GM18507 (cell line): ENCODE measurements at regions not wholly inside any gene's neighbourhood (a gene's known extent, or its start where the extent isn't known, plus 50 kb on each side); places are given as distances from the start of the nearest gene placed in this dataset.
"Not testable (repeated sequence)": the region's sequence is repeated elsewhere in the genome, so short reads cannot be mapped to it uniquely, and the experiment has no call there.

Source experiments
- DNase-seq: peaks from one replicate; pipeline ENCODE4 v3.0.0; 2011; ENCODE audit warnings: low read depth; ENCODE audit not compliant: insufficient read length; ENCODE audit errors: extremely low spot score
- FAIRE-seq: peaks from 2 replicates; lab custom pipeline; 2011; peaks lifted over from hg19 to GRCh38; lab: Jason Lieb, UNC

DNA sequence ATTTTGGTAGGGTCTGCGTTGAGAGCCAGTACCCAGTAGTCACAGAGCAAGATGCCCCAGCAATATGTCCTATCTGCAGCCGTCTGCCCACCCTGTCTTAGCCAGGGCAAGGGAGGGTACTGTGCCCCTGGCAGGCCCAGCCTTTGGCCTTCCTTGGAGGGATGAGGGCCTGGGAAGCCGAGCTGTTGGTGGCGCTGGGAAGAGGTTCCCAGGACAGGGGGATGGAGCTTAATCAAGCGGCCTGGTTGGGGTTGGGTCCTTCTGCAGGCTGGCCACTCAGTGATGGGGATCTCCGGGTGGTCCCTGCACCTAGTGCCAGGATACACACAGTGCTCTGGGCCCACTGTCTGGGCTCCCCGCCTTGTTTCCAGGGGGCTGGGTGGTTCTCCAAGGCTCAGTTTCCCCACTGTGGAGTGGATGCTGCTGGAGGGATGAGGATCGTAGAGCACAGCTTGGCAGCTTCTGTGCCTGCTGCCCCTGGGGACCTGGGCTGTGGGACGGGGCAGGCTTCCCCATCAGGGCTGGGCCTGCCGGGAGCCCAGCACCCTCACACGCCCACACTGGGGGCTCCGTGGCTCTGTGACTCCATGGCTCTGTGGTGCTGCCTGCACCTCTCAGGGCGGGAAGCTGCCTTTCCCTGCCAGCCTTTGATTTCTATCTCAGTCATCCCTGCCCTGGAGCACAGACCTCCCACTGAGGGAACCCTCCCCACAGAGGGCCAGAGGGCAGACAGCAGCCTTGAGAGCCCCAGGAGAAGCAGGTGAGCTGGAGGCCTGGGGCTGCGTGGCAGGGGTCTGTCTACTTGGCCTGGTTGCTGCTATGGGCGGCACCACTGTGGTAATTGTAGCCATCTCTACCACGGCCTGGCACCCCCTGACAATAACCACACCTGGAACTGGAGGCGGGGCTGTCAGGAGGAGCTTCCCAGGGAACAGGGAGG is 357.0 kb downstream of the TMEM121 start:
- DNase-seq: no peak
- no peak for FAIRE-seq

- not testable (repeated sequence) for FAIRE-seq, DNase-seq
These were observed 357.9 kb downstream of the TMEM121 start for GRCh38 chr14:105884192-105884807.

GRCh38 chr14:105884808-105885281 is 358.5 kb downstream of the TMEM121 start:
- DNase-seq: no peak
- FAIRE-seq: no peak

DNA sequence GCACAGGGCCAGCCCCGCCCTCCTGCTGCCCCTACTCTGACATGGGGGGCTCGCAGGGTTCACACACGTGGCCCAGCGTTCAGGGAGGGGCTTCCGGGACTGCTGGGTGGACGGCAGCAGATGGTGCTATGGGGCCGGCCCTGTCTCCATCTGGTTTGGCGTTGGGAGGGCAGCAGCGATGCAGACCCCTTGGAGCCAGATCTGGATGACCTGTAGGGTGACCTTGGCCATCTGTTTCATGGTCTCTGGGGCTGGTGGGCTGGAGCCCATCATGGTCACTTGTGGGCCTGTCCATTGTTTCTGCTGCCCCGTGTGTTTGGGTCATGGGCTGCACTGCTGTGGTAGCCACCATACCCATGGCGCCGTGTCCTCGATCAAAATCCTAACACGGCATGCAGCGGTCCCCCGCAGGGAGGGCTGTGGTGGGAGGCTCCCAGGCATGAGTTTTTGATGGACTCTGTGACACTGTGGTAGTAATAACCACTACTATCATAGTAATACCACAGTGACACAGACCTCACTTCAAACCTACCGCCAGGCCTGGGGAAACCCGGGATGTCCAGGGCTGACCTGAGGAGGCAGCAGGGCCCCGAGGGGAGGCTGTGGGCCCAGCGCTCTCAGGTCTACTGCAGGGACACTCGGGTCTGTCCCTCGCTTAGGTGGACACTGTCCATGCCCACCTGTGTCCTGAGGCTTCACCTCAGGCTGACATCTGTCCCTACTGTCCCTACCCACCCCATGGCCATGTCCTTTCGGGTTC is 359.4 kb downstream of the TMEM121 start:
- FAIRE-seq: no peak
- no peak for DNase-seq

DNA sequence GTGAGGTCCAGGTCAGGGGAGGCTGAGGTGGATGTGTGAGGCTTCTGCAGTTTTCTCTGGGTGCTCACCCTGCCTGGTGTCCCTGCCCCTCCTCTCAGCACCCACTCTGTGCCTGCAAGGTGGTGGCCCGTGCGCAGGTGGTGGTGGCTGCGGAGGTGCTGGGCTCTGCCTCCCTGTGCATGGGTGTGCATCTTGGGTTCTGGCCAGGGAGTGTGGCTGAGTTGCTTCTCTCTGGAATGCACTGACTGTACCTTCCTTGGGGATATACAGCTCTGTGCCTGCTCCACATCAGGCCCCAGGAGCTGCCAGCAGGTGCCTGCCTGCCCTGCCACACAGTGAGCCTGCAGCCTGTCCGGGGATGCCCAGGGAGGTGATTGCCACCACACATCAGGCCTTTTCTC is 360.4 kb downstream of the TMEM121 start:
- not testable (repeated sequence) for FAIRE-seq, DNase-seq

GRCh38 chr14:105887692-105888091 is 361.3 kb downstream of the TMEM121 start:
- no peak for DNase-seq
- no peak for FAIRE-seq

DNA sequence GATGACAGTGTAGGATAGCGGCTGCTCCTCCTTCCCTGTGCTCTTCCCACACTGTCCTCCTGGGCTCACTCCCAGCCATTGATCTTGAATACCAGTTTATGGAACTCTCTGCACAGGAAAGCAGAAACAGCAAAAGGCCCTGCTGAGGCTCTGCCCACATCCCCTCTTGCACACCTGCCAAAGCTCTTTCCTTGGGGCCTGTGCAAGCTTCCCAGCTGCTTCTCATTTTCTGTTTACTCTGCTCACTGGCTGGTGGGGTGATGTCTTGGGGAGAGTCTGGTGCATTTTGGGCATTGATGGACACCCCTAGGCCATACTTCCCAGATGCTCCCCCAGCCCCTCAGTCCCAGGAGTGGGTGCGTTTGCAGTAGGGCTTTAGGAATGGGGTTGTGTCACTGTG is 361.8 kb downstream of the TMEM121 start:
- DNase-seq (no peak), FAIRE-seq (no peak)

DNA sequence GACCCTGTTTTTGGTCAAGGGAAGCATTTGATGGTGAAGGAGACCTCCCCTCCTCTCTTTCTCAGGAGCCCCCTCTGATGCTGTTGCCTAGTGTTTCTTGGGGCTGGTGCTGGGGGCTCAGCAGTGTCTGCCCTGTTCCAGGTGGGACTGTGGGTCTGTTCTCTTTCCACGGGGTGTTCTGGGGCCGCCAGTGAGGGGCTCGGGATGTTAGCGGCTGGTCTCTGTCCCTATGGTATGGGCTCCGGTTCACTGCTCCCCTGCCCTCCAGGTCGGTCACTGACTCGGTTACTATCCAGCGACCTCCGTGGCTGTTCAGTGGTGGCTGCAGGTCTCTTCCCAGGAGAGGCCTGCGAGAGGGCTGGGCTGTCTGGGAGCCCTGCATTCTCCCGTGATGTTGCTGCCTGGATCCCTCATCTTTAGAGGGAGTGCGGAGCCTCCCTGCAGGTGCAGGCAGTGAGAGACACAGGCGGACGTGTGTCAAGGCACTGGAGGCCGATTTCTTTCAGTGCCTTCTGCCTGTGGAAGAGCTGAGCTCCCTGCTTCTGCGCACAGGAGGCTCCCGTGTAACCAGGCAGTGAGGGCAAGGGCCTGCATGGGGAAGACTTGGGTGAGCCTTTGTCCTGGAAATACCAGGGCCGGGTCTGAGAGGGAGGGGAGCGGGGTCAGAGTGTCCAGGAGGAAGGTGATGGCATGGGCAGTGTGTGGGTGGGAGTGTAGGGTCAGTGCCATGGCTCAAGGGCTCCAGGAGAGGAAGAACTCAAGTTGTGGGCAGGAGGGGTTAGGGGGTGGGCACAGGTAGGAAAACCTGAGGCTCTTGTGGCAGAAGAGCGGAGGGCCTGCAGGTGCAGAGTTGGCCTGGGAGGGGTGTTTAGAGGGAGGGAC is 362.6 kb downstream of the TMEM121 start:
- no peak for FAIRE-seq

GRCh38 chr14:105889666-105890473 is 363.5 kb downstream of the TMEM121 start:
- FAIRE-seq: no peak
- no peak for DNase-seq

More for the DNA sequence above, 362.6 kb downstream of the TMEM121 start:
- no peak for DNase-seq

DNA sequence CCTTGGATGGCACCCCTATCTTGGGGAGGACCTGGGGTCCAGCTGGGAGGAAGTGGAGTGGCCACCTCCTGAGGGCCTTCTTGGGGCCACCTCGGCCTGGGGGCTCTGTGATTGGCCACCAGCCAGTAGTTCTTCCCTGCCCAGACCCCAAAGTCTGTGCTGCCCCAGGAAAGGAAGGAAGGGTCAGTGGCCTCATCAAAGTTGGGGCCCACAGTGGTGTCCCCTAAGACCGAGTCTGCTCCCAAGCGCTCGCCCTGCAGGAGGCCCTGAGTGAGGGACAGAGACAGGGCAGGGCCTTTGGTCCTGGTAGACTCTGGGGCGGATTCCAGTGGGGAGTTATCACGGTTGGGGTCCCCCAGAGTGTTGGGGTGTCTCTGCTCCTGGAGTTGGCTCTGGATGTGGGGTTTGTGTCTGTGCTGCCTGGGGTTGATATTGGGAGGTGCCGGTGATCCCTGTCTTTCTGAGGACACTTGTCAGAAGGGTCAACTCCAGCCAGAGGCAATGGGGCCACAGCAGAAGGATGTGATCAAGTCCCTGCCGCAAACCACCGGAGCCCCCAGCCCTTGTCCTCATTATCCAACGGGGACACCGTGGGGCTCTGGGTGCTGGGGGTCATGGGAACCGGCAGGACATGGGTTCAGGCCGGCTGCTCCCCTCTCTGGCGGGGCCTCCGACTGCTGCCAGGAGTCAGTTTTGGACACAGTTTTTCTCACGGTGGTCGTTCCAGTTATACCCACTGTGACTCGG is 364.3 kb downstream of the TMEM121 start:
- DNase-seq (no peak), FAIRE-seq (no peak)

- DNase-seq (no peak), FAIRE-seq (no peak)
These were observed 364.8 kb downstream of the TMEM121 start for GRCh38 chr14:105891221-105891602.

DNA sequence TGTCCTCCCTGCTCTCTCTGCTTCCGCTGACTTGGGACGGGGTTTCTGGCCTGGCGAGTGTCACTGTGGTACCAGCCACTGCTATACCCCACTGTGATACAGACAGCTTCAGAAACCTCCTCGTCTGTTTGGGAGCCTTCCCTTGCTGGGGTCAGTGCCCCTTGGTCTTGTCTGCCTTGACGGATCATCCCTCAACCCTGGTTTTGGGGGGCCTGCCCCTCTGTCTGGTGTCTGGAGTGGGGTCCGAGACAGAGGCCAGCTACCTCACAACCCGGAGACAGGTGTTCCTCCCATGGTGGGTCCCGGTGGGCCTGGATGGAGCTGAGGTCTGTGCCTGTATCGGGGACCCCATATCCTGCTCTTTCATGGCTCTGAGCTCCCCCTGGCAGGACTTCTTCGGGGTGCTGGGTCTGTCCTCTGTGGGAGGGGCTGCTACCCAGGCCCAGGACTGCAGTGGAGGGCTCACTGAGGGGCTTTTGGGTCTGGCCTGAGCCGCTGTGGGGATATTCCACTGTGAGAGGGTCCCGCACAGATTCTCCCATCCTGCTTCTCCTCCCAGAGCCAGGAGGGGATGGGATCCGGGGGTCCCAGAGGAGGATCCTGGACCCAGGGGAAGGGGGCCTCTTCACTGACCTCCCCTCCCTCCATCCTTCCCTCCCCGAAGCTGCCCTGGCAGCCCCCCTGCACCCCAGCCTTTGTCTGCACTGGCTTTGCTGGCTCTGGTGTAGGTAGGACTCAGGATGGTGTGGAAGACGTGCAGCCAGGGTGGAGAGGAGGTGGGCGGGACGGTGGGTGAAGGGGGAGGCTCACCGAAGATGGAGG is 365.5 kb downstream of the TMEM121 start:
- DNase-seq (no peak), FAIRE-seq (no peak)

GRCh38 chr14:105892453-105893441 is 366.4 kb downstream of the TMEM121 start:
- FAIRE-seq, DNase-seq: not testable (repeated sequence)

DNA sequence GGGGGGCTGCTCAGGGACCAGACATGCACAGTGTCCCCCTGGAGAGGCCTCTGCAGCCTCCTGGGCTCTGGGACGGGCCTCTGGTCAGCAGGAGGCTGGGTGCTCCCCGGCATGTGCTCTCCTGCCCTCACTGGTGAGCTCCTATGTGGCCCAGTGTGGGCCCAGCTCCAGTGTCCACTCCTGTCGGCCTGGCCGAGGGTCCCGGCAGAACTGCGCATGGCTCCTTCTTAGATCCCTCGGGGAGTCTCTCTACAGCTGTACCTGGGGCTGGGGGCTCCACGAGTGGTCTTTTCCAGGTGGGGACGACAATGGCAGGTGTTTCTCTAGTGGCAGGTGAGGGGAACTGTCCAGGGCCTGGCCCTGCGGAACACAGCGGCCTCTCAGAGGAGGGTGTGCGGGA is 367.3 kb downstream of the TMEM121 start:
- not testable (repeated sequence) for DNase-seq, FAIRE-seq

GRCh38 chr14:105894125-105894977 is 368.0 kb downstream of the TMEM121 start:
- DNase-seq: no peak
- FAIRE-seq: no peak
